SK-N-SH treated with all-trans-retinoic acid at 6 μM for 48 hours (cell line): ENCODE measurements at regions not wholly inside any gene's neighbourhood (a gene's known extent, or its start where the extent isn't known, plus 50 kb on each side); places are given as distances from the start of the nearest gene placed in this dataset.

ENCODE experiments used
- ATAC-seq: fragments of 200-7000 bp; cut with Tn5 transposase; 3 replicates; pipeline ENCODE4 v1.9.1; 2020; ENCODE audit warnings: mild to moderate bottlenecking, moderate library complexity
- ARNTL ChIP-seq: fragments of 450-650 bp; formaldehyde crosslinking; IDR thresholded peaks from 2 replicates; pipeline ENCODE4 v1.5.0; 2020; ENCODE audit warnings: low read depth, mild to moderate bottlenecking, moderate library complexity, borderline replicate concordance
- CSDC2 ChIP-seq: fragments of 250-450 bp; sonication (Bioruptor Pico); IDR thresholded peaks from 2 replicates; pipeline ENCODE4 v1.5.0; 2020; ENCODE audit warnings: mild to moderate bottlenecking, moderate library complexity
- ESRRG ChIP-seq: fragments of 250-450 bp; sonication (Bioruptor Pico); IDR thresholded peaks from 2 replicates; pipeline ENCODE4 v1.6.1; 2021; ENCODE audit warnings: mild to moderate bottlenecking
- GLIS3 ChIP-seq: fragments of 250-450 bp; sonication (Bioruptor Pico); IDR thresholded peaks from 2 replicates; pipeline ENCODE4 v1.5.0; 2020; ENCODE audit warnings: mild to moderate bottlenecking, moderate library complexity
- OSR1 ChIP-seq: fragments of 250-450 bp; sonication (Bioruptor Pico); IDR thresholded peaks from 2 replicates; pipeline ENCODE4 v1.8.0; 2022; ENCODE audit warnings: moderate library complexity, mild to moderate bottlenecking, inconsistent platforms
- PPARA ChIP-seq: fragments of 250-450 bp; sonication (Bioruptor Pico); IDR thresholded peaks from 2 replicates; pipeline ENCODE4 v1.5.0; 2020; ENCODE audit warnings: mild to moderate bottlenecking, borderline replicate concordance
- RARB ChIP-seq: fragments of 250-450 bp; sonication (Bioruptor Pico); IDR thresholded peaks from 2 replicates; pipeline ENCODE4 v1.8.0; 2021; ENCODE audit warnings: mild to moderate bottlenecking, moderate library complexity
- SNAI2 ChIP-seq: fragments of 250-450 bp; sonication (Bioruptor Pico); IDR thresholded peaks from 2 replicates; pipeline ENCODE4 v1.5.0; 2020; ENCODE audit warnings: mild to moderate bottlenecking, moderate library complexity
- TCF4 ChIP-seq: fragments of 250-450 bp; sonication (Bioruptor Pico); IDR thresholded peaks from 2 replicates; pipeline ENCODE4 v1.8.0; 2021; ENCODE audit warnings: mild to moderate bottlenecking, moderate library complexity, borderline replicate concordance
- TOX ChIP-seq: fragments of 250-450 bp; sonication (Bioruptor Pico); IDR thresholded peaks from 2 replicates; pipeline ENCODE4 v1.8.0; 2021; ENCODE audit warnings: mild to moderate bottlenecking, moderate library complexity, borderline replicate concordance
- ZC3H10 ChIP-seq: fragments of 250-450 bp; sonication (Bioruptor Pico); IDR thresholded peaks from 2 replicates; pipeline ENCODE4 v1.5.1; 2021; ENCODE audit warnings: mild to moderate bottlenecking, moderate library complexity
- ZFP3 ChIP-seq: fragments of 250-450 bp; sonication (Bioruptor Pico); IDR thresholded peaks from 2 replicates; pipeline ENCODE4 v1.5.0; 2020; ENCODE audit warnings: mild to moderate bottlenecking, moderate library complexity
- ZFP30 ChIP-seq: fragments of 450-650 bp; formaldehyde crosslinking; IDR thresholded peaks from 2 replicates; pipeline ENCODE4 v1.5.0; 2022; ENCODE audit warnings: mild to moderate bottlenecking, moderate library complexity
- ZNF565 ChIP-seq: fragments of 450-650 bp; formaldehyde crosslinking; conservative IDR thresholded peaks from 2 replicates; pipeline ENCODE4 v1.5.0; 2020; ENCODE audit warnings: low read depth, mild to moderate bottlenecking, moderate library complexity
- ZNF70 ChIP-seq: fragments of 450-650 bp; formaldehyde crosslinking; IDR thresholded peaks from 2 replicates; pipeline ENCODE4 v1.5.0; 2020; ENCODE audit warnings: mild to moderate bottlenecking, moderate library complexity
- TF ChIP-seq, protein P1 (sequence below): fragments of 250-450 bp; sonication (Bioruptor Pico); IDR thresholded peaks from 2 replicates; pipeline ENCODE4 v1.5.1; 2021; ENCODE audit warnings: mild to moderate bottlenecking, moderate library complexity
- TF ChIP-seq, protein P2 (sequence below): fragments of 250-450 bp; sonication (Bioruptor Pico); IDR thresholded peaks from 2 replicates; pipeline ENCODE4 v1.5.0; 2020; ENCODE audit warnings: mild to moderate bottlenecking, moderate library complexity
- TF ChIP-seq, protein P3 (sequence below): fragments of 250-450 bp; sonication (Bioruptor Pico); IDR thresholded peaks from 2 replicates; pipeline ENCODE4 v1.5.1; 2020; ENCODE audit warnings: low read depth, mild to moderate bottlenecking, moderate library complexity
- TF ChIP-seq, protein P4 (sequence below): fragments of 250-450 bp; sonication (Bioruptor Pico); IDR thresholded peaks from 2 replicates; pipeline ENCODE4 v1.8.0; 2021; ENCODE audit warnings: low read depth, mild to moderate bottlenecking, moderate library complexity, borderline replicate concordance
- TF ChIP-seq, protein P5 (sequence below): fragments of 250-450 bp; sonication (Bioruptor Pico); IDR thresholded peaks from 2 replicates; pipeline ENCODE4 v1.8.0; 2020; ENCODE audit warnings: mild to moderate bottlenecking, moderate library complexity, borderline replicate concordance

DNA sequence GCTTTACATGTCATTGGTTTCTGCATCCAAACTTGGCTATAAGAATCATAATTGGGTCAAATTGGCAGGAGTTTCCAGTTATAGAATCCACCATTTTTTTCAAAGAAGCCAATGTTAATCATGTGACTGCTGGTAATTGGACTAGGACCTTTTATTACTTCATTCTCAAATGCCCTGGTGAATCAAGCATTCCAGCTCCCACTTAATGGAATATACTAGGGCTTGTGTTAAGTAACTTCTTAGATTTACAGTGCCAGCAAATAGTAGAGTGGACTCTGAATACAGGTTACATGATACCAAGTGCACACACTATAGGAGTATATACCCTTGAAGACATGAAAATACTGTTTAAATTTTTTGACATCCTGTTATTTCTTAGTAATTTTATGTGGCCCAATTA is 96.7 kb downstream of the NUDT12 start (continued):
- TF ChIP-seq, protein P1, sequence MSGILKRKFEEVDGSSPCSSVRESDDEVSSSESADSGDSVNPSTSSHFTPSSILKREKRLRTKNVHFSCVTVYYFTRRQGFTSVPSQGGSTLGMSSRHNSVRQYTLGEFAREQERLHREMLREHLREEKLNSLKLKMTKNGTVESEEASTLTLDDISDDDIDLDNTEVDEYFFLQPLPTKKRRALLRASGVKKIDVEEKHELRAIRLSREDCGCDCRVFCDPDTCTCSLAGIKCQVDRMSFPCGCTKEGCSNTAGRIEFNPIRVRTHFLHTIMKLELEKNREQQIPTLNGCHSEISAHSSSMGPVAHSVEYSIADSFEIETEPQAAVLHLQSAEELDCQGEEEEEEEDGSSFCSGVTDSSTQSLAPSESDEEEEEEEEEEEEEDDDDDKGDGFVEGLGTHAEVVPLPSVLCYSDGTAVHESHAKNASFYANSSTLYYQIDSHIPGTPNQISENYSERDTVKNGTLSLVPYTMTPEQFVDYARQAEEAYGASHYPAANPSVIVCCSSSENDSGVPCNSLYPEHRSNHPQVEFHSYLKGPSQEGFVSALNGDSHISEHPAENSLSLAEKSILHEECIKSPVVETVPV (CRISPR knock-in tag), result no peak

DNA sequence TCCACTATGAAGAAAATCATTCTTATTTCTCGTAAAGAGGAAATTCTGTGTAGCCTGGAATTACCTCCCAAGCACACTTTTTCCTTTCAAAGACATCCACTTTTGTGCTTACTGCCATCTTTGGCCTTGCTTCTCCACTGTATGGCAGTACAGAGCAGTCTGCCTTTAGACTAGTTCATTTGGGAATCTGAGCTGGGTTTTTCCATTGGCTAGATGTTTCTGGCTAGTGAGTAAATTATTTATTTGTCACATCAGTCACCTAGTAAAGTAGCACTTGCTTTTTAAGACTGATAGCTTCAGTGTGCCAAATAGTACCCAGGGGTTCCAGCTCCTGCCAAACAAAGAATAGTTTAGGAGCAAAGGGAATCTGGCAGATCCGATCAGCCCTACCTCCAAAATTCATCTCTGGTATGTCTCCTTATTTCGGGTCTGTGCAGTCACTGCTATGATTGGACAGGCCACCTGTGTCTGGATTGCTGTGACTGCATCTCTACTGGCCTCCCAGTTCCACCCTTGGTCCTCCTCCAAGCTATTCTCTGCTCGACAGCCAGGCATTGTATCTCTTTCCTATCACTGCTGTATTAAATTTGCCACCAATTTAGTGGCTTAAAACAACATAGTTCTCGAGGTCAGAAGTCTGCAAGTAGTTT is 97.6 kb downstream of the NUDT12 start:
- peak; percentile 30; the same call in 2 of the 3 replicates for ATAC-seq

DNA sequence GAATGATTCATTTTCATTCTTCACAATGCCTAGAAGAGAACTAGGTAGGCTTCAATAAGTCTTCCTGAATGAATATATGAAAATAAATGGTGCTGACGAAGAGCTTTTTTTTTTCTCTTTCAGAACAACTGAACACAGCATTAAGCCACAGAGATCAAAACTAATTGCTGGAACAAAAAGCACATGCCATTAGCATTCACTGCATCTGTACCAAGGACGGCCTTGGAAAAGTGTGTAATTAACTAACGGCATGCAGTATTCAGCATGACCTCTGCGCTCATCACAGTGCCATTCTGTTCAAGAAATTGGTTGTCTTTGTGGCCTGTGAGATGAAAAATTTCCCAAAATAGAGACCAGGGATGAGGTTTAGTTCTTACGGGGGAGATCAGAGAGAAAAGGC is 99.3 kb downstream of the NUDT12 start:
- no peak for TF ChIP-seq TOX (CRISPR knock-in tag)
- ATAC-seq, result no peak

More for the DNA sequence above, 97.6 kb downstream of the NUDT12 start:
- TF ChIP-seq SNAI2 (CRISPR knock-in tag) (no peak), PPARA (CRISPR knock-in tag) (no peak), ZFP30 (no peak), GLIS3 (CRISPR knock-in tag) (no peak), ESRRG (no peak), ARNTL (CRISPR knock-in tag) (no peak), OSR1 (CRISPR knock-in tag) (no peak), ZFP3 (CRISPR knock-in tag) (no peak), ZNF565 (no peak), TOX (CRISPR knock-in tag) (no peak), CSDC2 (CRISPR knock-in tag) (no peak), ZC3H10 (CRISPR knock-in tag) (no peak), RARB (CRISPR knock-in tag) (no peak), ZNF70 (CRISPR knock-in tag) (no peak), TCF4 (no peak)
- TF ChIP-seq, protein P2, sequence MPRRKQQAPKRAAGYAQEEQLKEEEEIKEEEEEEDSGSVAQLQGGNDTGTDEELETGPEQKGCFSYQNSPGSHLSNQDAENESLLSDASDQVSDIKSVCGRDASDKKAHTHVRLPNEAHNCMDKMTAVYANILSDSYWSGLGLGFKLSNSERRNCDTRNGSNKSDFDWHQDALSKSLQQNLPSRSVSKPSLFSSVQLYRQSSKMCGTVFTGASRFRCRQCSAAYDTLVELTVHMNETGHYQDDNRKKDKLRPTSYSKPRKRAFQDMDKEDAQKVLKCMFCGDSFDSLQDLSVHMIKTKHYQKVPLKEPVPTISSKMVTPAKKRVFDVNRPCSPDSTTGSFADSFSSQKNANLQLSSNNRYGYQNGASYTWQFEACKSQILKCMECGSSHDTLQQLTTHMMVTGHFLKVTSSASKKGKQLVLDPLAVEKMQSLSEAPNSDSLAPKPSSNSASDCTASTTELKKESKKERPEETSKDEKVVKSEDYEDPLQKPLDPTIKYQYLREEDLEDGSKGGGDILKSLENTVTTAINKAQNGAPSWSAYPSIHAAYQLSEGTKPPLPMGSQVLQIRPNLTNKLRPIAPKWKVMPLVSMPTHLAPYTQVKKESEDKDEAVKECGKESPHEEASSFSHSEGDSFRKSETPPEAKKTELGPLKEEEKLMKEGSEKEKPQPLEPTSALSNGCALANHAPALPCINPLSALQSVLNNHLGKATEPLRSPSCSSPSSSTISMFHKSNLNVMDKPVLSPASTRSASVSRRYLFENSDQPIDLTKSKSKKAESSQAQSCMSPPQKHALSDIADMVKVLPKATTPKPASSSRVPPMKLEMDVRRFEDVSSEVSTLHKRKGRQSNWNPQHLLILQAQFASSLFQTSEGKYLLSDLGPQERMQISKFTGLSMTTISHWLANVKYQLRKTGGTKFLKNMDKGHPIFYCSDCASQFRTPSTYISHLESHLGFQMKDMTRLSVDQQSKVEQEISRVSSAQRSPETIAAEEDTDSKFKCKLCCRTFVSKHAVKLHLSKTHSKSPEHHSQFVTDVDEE, result no peak
- TF ChIP-seq, protein P3, sequence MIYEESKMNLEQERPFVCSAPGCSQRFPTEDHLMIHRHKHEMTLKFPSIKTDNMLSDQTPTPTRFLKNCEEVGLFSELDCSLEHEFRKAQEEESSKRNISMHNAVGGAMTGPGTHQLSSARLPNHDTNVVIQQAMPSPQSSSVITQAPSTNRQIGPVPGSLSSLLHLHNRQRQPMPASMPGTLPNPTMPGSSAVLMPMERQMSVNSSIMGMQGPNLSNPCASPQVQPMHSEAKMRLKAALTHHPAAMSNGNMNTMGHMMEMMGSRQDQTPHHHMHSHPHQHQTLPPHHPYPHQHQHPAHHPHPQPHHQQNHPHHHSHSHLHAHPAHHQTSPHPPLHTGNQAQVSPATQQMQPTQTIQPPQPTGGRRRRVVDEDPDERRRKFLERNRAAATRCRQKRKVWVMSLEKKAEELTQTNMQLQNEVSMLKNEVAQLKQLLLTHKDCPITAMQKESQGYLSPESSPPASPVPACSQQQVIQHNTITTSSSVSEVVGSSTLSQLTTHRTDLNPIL (CRISPR knock-in tag), result no peak
- TF ChIP-seq, protein P4, sequence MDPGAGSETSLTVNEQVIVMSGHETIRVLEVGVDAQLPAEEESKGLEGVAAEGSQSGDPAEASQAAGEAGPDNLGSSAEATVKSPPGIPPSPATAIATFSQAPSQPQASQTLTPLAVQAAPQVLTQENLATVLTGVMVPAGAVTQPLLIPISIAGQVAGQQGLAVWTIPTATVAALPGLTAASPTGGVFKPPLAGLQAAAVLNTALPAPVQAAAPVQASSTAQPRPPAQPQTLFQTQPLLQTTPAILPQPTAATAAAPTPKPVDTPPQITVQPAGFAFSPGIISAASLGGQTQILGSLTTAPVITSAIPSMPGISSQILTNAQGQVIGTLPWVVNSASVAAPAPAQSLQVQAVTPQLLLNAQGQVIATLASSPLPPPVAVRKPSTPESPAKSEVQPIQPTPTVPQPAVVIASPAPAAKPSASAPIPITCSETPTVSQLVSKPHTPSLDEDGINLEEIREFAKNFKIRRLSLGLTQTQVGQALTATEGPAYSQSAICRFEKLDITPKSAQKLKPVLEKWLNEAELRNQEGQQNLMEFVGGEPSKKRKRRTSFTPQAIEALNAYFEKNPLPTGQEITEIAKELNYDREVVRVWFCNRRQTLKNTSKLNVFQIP (CRISPR knock-in tag), result no peak
- TF ChIP-seq, protein P1 (CRISPR knock-in tag), result no peak
- TF ChIP-seq, protein P5, sequence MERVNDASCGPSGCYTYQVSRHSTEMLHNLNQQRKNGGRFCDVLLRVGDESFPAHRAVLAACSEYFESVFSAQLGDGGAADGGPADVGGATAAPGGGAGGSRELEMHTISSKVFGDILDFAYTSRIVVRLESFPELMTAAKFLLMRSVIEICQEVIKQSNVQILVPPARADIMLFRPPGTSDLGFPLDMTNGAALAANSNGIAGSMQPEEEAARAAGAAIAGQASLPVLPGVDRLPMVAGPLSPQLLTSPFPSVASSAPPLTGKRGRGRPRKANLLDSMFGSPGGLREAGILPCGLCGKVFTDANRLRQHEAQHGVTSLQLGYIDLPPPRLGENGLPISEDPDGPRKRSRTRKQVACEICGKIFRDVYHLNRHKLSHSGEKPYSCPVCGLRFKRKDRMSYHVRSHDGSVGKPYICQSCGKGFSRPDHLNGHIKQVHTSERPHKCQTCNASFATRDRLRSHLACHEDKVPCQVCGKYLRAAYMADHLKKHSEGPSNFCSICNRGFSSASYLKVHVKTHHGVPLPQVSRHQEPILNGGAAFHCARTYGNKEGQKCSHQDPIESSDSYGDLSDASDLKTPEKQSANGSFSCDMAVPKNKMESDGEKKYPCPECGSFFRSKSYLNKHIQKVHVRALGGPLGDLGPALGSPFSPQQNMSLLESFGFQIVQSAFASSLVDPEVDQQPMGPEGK, result no peak
- TF ChIP-seq, all 23 proteins: peak for 0
